Frontal cortex (tissue), 3 donors: ENCODE measurements at regions not wholly inside any gene's neighbourhood (a gene's known extent, or its start where the extent isn't known, plus 50 kb on each side); places are given as distances from the start of the nearest gene placed in this dataset.
"Not testable (repeated sequence)": the region's sequence is repeated elsewhere in the genome, so short reads cannot be mapped to it uniquely, and the experiment has no call there.

ENCODE experiments used
- DNase-seq, 2 donors: peaks; one replicate each; pipeline ENCODE4 v3.0.0; 2012; ENCODE audit warnings: low spot score in 2 of 2
- FAIRE-seq: peaks from 2 replicates; lab custom pipeline; 2012; peaks lifted over from hg19 to GRCh38; lab: Jason Lieb, UNC
- donor health status: control.
- donor health status: control.
- donor health status: control.

DNA sequence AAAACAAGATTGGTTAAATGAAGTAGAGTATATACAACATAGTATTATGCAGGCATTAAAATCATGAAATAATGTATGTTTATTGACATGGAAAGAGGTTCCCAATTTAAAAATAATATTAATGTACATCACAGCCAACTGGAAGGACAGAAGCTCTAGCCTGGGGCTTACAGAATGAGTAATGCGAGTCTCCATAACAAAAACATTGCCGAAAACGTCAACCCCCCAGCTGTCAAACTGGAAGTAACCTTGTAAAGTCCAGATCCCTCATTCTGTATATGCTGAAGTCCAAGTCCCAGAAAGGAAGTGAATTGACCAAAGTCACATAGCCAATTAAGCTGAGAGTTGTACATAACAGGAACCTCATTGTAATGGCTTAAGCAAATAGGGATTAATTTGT, 128.7 kb upstream of the ECI2 start:
- FAIRE-seq (no peak), DNase-seq (no peak)

DNA sequence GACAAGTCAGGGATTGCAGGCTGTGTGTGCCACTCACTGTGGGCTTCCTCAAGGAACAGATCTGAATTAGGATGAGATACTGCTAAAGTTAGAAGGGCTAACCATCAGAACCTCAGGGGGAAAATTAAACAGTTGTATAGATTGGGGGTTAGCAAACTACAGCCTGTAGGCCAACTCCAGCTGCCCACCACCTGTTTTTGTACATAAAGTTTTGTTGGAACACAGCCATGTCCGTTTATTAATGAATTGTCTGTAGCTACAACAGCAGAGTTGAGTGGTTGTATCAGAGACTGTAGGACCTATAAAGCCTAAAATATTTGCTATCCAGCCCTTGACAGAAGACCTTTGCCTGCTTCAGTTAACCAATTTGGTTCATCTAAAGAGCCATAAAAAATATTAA, 127.2 kb upstream of the ECI2 start:
- FAIRE-seq: no peak
- no peak for DNase-seq

DNA sequence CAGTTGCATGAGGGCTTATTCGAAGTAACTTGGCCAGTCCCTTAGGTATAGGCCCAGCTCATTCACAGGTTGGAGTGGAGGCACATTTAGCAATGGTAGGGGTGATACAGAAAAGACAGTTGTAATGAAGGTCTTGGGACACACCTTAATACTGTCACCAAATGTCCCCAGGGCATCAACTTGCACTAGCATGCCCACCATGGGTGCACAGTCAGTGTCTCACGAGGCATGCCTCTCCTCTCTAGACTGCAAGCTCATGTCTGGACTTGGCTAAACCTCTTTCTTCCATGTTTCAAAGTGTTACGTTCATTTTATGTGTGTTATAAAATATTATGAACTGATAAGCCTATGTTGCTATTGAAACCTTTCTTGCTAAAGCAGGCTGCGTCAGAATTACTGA, 124.0 kb upstream of the ECI2 start:
- DNase-seq (no peak), FAIRE-seq (no peak)

DNA sequence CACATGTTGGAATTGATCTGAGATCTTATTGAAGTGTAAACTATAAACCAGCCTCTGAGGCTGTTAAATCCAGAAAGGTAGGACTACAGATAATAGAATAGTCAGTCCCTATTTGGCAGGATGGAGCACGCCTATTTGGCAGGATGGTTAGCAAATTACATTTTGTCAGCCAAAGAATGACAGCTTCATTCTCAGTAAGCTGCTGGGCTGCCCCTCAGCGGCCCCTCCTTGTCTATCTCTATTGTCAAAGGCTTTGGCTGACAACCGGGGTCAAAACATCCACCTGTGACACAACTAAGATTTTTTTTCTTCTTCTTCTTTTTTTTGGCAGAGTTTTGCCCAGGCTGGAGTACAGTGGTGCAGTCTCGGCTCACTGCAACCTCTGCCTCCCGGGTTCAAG, 123.4 kb upstream of the ECI2 start:
- DNase-seq: no peak
- FAIRE-seq: no peak

DNA sequence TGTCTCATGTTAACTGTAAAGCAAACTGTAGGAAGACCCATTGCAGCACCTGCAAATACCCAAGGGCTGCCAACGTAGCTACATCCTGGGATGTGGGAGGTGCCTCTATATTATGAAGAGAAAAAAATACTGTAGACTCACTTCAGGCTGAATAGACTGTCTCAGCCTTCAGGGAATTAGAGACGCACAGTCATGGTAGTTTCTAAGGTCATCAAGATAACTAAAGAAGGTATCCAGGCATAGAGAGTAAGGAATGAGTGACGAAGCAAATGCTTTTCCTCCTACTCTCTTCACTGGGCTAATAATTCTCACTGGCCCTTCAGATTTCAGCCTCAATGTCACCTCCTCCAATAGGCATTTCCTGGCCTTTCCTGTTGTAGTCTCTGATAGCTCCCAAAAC, 121.6 kb upstream of the ECI2 start:
- no peak for FAIRE-seq
- DNase-seq: no peak

DNA sequence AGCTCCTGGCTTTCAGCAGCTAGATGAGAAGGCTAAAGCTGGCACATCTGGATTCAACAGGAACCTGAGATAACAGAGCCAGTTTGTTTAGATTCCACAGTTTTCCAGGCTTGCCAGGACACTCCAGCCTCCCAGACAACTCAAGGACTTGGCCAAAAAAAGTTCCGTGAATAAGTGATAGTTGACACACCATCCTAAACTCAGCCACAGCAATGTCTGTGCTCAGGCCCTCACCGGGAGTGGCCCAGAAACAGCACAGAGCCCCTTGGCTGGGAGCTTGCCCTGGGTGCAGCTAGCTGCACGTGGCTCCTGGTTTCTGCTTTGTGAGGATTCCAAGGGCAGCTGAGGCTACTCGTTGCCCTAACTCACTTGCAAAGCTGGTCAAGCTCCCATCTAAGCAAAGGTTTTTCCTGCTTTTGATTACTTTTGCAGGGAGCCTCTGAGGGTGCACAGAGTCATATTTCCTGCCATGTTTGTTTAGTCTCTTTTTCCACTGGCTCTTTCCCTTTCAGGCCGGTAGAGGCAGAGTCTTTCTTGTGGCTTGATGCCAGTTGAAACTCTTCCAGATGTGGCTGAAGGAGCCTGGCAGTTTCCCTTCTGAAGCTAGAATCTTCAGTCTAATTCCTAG, 118.3 kb upstream of the ECI2 start:
- no peak for FAIRE-seq

DNA sequence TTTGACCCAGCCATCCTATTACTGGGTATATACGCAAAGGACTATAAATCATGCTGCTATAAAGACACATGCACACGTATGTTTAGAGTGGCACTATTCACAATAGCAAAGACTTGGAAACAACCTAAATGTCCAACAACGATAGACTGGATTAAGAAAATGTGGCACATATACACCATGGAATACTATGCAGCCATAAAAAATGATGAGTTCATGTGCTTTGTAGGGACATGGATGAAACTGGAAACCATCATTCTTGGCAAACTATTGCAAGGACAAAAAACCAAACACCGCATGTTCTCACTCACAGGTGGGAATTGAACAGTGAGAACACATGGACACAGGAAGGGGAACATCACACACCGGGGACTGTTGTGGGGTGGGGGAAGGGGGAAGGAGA, 117.1 kb upstream of the ECI2 start:
- not testable (repeated sequence) for FAIRE-seq

More for the DNA sequence above, 118.3 kb upstream of the ECI2 start:
- peak in 1 of 2 donors; percentile 39 for DNase-seq

DNA sequence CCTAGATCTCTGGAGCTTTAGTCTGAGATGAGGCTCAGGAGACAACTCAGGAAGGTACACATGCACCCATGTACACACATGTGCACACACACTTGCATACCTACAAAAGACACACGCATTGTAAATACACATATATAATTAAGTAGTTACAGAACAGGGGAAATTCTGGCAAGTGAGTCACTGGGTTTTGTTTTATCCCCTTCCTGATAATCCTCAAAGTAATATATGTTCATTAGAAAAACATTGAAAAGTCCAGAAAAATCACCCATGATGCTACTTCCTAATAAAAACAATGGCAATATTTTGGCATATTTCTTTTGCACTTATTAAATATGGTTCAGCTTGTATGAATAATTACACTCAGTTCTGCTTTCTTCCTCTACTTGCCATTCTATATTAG, 115.3 kb upstream of the ECI2 start:
- DNase-seq (no peak), FAIRE-seq (no peak)

More for the DNA sequence above, 117.1 kb upstream of the ECI2 start:
- DNase-seq: not testable (repeated sequence)

DNA sequence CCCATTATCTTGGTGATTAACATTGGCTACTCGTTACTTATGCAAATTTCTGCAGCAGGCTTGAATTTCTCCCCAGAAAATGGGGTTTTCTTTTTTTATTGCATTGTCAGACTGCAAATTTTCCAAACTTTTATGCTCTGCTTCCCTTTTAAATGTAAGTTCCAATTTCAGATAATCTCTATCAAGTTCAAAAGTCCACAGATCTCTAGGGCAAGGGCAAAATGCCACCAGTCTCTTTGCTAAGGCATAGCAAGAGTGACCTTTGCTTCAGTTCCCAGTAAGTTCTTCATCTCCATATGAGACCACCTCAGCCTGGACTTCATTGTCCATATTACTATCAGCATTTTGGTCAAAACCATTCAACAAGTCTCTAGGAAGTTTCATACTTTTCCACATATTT, 108.5 kb upstream of the ECI2 start:
- FAIRE-seq, DNase-seq: not testable (repeated sequence)

DNA sequence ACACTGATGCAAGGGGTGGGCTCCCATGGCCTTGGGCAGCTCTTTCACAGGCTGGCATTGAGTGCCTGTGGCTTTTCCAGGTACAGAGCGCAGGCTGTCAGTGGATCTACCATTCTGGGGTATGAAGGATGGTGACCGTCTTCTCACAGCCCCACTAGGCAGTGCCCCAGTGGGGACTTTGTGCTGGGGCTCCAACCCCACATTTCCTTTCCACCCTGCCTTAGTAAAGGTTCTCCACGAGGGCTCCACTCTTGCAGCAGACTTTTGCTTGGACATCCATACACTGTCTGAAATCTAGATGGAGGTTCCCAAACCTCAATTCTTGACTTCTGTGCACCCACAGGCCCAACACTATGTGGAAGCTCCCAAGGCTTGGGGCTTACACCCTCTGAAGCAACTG, 107.9 kb upstream of the ECI2 start:
- no peak for FAIRE-seq

DNA sequence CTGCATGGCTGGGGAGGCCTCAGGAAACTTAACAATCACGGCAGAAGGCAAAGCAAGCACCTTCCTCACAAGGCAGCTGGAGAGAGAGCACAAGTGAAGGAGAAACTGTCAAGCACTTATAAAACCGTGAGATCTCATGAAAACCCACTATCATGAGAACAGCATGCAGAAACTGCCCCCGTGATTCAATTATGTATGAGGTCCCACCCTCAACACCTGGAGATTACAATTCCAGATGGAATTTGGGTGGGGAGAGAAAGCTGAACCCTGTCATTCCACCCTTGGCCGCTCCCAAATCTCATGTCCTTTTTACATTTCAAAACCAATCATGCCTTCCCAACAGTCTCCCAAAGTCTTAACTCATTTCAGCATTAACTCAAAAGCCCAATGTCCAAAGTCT, 107.2 kb upstream of the ECI2 start:
- DNase-seq (no peak), FAIRE-seq (no peak)

More for the DNA sequence above, 107.9 kb upstream of the ECI2 start:
- DNase-seq: no peak

DNA sequence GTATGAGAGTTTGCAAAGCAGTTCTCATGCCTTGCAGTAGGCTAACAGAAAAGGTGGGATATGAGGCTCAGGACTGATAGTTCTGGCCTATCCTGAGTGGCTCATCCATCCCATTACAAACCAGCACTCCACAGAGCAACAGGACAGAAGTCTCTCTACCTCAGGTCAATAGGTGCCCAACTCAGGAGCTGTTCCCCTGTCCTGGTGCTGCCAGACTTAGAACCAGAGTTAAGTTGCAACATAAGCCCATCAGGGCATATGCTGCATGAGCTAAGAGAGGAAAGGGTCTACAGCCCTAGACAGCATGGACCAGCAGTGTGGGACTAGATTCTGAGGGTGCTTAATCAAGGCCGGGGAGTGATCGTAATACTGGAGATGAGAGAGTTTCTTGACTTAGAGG, 104.8 kb upstream of the ECI2 start:
- no peak for DNase-seq
- FAIRE-seq: no peak

DNA sequence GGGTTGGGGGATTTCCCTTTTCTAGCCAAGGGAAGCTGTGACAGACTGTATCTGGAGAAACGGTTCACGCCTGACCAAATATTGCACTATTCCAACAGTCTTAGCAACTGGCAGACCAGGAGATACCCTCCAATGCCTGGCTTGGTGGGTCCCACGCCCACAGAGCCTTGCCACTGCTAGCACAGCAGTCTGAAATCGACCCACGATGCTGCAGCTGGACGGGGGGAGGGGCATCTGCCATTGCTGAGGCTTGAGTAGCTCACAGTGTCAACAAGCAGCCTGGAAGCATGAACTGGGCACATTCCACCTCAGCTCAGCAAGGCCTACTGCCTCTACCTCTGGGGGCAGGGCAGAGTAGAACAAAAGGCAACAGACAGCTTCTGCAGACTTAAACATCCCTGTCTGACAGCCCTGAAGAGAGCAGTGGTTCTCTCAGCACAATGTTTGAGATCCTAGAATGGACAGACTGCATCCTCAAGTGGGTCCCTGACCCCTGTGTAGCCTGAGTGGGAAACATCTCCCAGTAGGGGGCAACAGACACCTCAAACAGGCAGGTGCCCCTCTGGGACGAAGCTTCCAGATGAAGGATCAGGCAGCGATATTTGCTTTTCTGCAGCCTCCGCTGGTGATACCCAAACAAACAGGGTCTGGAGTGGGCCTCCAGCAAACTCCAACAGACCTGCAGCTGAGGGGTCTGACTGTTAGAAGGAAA, 89.9 kb upstream of the ECI2 start:
- DNase-seq (no peak), FAIRE-seq (no peak)

DNA sequence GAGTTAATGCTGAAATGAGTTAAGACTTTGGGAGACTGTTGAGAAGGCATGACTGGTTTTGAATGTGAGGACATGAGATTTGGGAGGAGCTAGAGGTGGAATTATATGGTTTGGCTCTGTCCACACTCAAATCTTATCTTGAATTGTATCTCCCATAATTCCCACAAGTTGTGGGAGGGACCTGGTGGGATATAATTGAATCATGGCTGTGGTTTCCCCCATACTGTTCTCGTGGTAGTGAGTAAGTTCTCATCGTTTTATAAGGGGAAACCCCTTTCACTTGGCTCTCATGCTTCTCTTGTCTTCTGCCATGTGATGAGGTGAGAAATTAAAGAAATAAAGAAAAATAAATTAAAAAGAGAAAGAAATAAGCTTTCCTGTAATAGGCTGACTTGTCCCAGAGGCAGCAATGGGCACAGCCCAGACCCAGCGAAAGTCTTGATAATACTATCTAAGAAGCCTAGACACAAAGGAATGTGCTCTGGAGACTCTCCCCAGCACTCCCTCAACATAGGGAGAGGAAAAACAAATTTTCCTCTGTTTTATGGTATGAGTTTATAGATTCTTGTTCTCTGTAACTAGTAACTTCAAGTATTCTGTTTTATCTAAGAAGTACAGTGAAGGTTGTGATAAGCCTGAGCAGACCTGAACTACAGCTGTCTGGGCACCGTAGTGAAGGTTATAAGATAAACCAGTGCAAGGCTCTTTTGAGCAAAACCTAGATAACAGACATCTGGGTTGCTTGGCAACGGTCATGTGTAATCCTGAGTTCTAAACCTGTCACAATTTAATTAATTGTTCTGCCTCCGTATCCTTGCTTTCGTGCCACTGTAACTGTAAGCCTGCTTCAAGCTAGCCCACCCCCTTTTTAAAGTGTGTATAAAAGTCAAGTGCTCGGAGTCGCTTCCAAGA, 88.9 kb upstream of the ECI2 start:
- DNase-seq (no peak), FAIRE-seq (no peak)

DNA sequence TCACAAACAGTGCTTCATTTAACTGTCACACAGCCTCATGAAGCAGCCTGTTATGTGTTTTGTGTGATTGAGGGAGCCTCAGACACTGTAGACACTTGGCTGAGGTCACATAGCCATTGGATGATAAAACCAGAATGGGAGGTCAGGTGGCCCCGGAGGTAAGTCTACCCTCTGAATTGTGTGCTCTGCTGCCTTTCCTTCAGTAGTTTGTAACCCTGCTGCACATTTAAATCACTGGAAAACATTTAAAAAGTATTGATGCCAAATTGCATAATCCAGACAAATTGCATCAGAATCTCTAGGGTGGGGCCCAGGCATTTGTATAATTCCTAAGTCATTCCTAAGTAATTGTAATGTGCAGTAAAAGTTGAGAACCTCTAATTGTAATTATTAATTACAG, 85.2 kb upstream of the ECI2 start:
- no peak for FAIRE-seq

DNA sequence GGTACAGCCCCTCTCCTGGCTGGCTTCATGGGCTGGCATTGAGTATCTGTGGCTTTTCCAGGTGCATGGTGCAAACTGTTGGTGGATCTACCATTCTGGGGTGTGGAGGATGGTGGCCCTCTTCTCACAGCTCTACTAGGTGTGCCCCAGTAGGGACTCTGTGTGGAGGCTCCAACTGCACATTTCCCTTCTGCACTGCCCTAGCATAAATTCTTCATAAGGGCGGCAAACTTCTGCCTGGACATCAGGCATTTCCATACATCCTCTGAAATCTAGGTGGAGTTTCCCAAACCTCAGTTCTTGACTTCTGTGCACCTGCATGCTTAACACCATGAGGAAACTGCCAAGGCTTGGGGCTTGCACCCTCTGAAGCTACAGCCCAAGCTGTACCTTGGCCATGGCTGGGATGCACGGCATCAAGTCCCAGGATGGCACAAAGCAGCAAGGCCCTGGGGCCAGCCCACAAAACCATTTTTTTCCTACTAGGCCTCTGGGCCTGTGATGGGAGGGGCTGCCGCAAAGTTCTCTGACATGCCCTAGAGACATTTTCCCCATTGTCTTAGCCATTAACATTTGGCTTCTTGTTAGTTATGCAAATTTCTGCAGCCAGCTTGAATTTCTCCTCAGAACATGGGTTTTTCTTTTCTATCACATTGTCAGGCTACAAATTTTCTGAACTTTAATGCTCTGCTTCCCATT, 83.4 kb upstream of the ECI2 start:
- not testable (repeated sequence) for FAIRE-seq, DNase-seq

More for the DNA sequence above, 85.2 kb upstream of the ECI2 start:
- no peak for DNase-seq

DNA sequence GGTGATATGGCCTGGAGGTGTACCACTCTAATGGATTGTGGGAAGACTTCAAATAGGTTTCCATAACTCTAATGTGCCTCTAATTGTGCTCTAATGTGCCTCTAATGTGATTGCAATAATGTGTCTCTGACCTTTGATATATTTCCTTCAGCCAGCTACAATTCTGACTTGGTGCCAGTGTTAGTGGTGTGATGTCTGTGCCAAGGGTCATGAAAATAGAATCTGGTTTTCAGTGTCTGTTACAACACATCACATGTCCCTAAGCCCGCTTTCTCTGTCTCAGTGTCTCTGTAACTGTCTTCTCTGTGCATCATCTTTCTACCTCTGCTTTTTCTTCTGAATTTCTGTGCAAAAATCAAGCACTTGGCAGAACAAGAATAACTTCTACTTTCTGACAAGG, 77.2 kb upstream of the ECI2 start:
- DNase-seq: no peak
- no peak for FAIRE-seq

DNA sequence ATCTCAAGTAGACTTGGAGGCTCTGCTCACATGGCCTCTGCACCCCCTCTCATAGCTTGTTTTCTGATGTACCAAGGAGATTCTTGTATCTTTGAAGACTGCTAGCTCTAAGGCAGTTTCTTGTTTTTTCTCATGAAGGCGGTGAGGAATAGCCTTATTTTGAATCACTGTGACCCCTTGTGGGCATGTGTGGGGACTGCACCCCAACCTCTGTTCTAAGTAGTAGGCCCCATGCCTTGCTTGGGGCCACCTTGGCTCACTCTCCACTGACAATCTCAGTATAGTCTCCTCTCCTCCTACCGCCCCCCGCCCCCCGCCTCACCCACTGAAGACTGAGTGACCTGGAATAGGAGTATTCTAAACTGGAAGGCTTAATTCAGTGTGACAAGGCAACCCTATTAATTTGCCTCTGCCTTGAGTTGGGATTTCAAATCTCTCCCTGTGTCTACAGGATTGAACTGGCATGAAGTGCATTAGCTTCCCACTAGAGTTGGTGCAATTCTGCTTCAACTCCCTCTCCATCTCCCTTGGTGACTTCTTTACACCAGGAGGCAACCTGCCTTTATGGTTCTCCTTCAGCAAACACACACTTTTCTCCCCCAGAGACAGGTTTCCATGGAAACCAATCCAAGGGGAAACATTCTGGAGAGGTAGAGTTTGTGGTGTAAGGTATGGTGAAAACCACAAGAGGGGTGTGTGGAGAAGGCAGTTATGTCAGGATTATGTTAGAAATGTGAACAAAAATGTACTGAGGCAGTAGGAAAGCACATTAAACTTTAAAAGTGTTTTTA, 75.4 kb upstream of the ECI2 start:
- DNase-seq (peak in 1 of 2 donors; percentile 42), FAIRE-seq (no peak)

DNA sequence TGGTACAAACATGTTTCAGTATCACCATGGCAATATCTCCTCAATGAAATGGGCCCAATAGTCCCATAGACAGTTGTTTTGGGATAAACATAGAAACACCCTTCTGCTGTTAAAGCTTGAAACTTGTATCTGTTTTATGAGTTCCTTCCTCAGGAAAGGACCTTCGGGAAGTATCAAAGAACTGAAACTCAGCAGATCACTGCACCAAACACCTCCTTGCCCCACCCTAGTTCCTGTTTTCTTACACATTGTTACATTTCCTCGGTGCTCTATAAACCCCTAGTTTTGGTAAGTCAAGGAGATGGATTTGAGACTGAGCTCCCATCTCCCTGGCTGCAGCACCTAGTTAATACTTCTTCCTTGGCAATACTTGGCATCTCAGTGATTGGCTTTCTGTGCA, 73.8 kb upstream of the ECI2 start:
- FAIRE-seq (no peak), DNase-seq (no peak)
